ENCODE measurements at regions not wholly inside any gene's neighbourhood (a gene's known extent, or its start where the extent isn't known, plus 50 kb on each side); places are given as distances from the start of the nearest gene placed in this dataset.
"Not testable (repeated sequence)": the region's sequence is repeated elsewhere in the genome, so short reads cannot be mapped to it uniquely, and the experiment has no call there.

DNA sequence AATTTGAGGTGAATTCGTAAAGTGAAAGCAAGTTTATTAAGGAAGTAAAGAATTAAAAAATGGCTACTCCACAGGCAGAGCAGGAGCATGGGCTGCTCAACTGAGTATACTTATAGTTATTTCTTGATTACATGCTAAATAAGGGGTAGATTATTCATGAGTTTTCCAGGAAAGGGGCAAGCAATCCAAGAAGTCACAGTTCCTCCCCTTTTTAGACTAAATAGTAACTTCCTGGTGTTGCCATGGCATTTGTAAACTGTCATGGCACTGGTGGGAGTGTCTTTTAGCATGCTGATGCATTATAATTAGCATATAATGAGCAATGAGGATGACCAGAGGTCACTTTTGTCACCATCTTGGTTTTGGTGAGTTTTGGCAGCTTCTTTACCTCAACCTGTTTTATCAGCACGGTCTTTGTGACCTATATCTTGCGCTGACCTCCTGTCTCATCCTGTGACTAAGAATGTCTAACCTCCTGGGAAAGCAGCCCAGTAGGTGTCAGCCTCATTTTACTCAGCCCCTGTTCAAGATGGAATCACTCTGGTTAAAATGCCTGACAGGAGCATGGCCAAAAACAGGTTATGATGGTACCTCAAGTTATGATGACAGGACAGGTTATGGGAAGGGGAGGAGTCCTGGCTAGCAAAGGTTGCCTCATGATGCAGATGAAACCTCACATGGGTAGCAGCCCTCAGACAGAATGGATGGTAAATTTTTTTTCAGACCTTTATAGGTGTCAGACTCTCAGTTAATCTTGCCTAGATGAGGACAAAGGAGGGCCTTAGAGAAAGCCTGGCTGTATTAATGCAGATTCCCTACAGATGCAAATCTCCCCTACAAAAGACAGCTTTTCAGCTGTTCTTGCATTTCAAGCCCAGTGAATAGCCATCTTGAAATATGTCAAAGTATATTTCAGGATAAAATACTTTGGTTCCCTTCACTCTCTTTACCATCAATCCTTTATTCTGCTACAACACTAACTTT is 49.7 kb downstream of the SIPA1L2 start:
- no peak for DNase-seq (ENCODE audit: low spot score)

- no peak for DNase-seq (ENCODE audit: low spot score)
These were observed 50.5 kb downstream of the SIPA1L2 start for GRCh38 chr1:232579466-232579865.

DNA sequence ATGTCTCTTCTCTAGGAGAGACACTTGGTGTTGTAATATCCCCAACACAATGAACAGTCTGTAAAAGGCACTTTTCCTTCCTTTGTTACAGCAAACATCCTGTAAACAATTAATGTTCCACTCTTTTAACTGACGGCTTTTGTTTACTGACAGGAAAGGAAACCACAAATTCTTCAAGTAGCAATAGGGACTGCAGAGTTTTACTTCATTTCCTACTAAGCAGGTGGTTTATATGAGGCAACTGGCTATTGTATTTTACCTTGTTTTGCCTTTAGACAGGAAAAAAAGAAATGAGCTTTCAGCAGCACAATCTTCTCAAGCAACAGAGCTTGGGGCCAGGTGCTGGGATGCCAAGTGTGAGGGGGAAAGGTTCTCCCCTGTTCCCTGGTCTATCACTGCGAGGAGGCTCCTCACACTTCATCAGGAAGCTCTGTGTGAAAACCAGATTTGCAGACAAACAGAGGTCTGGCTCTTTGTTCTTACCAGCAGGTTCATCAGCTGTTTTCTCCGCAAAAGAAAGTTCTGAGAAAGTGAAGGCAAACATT is 51.2 kb downstream of the SIPA1L2 start:
- DNase-seq (ENCODE audit: low spot score), result no peak

DNA sequence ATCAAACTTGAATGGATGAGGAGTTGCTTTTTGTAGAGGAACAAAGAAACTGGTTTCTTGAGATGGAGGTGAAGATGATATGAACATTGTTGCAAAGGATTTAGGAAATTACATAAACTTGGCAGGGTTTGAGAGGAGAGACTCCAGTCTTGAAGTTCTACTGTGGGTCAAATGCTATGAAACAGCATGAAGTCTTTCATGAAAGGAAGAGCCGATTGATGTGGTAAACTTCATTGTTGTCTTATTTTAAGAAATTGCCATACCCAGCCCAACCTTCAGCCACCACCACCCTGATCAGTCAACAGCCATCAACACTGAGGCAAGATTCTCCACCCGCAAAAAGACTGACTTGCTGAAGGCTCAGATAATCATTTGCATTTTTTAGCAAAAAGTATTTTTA is 52.2 kb downstream of the SIPA1L2 start:
- no peak for DNase-seq (ENCODE audit: low spot score)

- DNase-seq (ENCODE audit: low spot score), result no peak
These were observed 53.4 kb downstream of the SIPA1L2 start for GRCh38 chr1:232576537-232576936.

DNA sequence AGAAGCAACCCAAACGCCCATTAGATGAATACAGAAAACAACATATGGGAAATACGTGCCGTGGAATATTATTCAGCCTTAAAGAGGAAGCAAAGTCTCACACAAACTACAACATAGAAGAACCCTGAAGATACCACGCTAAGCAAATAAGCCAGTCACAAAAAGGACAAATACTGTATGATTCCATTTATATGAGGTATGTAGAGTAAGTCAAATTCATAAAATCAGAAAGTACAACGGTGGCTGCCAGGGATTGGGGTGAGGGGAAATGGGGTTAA is 54.2 kb downstream of the SIPA1L2 start:
- no peak for DNase-seq (ENCODE audit: low spot score)

- no peak for DNase-seq (ENCODE audit: low spot score)
These were observed 54.8 kb downstream of the SIPA1L2 start for GRCh38 chr1:232574889-232575762.

- DNase-seq (ENCODE audit: low spot score), result no peak
These were observed 55.9 kb downstream of the SIPA1L2 start for GRCh38 chr1:232574077-232574476.

- DNase-seq (ENCODE audit: low spot score), result no peak
These were observed 58.4 kb downstream of the SIPA1L2 start for GRCh38 chr1:232571523-232571922.

GRCh38 chr1:232570007-232570406 is 59.9 kb downstream of the SIPA1L2 start:
- no peak for DNase-seq (ENCODE audit: low spot score)

GRCh38 chr1:232569554-232569921 is 60.4 kb downstream of the SIPA1L2 start:
- DNase-seq (ENCODE audit: low spot score), result not testable (repeated sequence)

DNA sequence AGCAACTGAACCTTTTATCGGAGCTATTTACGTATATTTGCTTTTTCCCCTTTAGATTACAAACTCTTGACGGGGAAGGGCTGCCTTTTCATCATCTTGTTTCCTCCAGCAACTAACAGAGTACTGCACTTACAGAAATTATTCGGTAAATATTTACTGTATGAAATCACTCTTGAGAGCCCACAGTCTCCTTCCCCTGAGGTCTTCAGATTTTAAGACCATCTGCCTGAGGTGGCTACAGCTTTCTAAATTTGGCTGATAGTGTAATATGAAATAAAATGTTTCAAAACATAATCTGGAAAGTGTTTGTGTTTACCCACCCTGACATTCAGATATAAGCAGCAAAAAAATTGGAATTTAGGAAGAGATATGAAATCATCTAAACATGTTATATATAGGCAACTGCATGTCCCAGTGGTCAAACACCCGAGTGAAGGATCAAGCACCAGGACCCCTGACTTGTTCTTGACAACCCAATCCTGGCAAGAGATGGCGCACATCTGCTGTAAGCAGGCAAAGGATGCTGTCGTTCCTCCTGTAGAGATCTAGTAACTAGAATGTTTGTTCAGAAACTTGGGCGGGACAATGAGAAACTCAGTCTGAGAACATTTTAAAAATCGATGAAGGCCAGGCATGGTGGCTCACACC is 60.9 kb downstream of the SIPA1L2 start:
- DNase-seq (ENCODE audit: low spot score), result no peak

- DNase-seq (ENCODE audit: low spot score), result no peak
These were observed 61.5 kb downstream of the SIPA1L2 start for GRCh38 chr1:232568331-232568852.

GRCh38 chr1:232566093-232566492 is 63.8 kb downstream of the SIPA1L2 start:
- DNase-seq (ENCODE audit: low spot score), result no peak

DNA sequence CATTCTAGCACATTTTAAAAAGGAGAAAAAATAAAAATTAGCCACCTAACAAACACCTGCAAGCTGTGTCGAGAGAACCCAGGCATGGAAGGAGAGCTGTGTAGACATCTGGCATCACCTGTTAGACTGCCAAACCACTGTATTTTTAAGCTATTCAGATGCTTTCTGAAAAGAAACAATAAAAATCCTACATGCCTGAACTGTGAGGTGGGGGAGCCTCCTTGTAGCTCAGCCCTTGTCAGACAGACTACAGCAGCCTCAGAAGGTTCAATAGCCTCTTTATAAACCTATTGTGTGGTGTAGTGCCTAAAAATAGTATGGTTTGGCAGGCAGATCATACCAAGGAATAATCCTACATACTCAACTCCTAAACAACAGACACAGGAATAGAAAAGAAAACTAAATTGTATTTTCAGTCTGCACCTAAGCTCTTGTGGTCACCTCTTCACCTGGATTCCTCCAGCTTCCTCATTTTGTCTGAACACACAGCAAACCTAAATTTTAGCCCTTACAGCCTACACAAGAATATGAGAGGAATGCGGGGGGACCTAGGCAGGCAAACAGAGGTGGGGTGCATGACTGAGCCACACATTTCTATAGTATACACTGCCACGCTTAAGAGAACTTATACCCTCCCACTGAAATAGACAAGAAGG is 67.0 kb downstream of the SIPA1L2 start:
- DNase-seq (ENCODE audit: low spot score), result no peak

DNA sequence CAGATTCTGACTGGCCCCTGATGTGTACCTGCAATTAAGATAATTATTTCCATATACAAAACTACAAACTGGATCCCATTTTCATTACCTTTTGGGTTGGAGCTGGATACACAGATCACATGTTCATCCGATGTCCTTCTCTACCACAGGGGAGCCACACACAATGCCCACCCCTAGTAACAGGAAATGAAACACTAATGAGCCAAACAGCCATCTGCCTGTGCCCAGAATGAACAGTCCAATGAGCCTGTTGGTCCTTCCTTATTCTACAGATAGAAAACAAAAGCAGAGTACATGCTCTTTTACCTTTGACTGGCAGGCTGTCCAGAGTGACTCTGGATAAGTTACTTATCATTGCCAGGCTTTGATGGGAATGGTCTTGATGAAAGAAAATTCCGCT is 68.6 kb downstream of the SIPA1L2 start:
- no peak for DNase-seq (ENCODE audit: low spot score)

GRCh38 chr1:232560940-232561339 is 69.0 kb downstream of the SIPA1L2 start:
- DNase-seq (ENCODE audit: low spot score), result no peak

GRCh38 chr1:232558954-232559353 is 71.0 kb downstream of the SIPA1L2 start:
- no peak for DNase-seq (ENCODE audit: low spot score)

DNA sequence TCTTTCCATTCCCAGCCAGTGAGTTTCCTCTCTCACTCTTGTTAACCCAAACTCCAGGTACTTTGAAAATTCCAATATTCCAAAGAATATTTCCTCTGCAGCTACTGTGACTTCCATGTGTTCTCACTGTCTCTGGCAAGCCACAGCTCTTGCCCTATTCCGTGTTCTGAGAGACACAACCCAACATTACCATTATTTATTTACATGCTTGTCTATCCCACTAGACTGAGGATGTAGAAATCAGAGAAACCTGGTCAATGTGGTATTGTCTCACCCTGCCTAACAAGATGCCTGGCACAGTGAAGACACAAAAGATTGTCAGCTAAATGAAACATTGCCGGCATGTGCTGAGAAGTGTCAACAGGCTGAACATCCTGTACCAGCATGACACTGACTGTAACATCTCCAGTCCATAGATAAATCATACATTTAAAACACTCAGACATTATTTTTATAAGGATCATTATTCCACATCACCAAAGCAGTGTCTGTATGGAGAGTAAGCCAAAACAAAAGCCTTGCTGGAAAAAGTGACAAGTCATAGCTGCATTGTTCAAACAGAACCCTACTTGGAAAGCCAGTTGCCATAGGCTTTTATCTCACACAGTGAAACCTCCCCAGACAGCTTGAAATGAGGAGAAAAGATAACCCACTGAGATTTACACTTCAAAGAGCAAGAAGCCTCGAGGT is 72.3 kb downstream of the SIPA1L2 start:
- DNase-seq (ENCODE audit: low spot score), result no peak

DNA sequence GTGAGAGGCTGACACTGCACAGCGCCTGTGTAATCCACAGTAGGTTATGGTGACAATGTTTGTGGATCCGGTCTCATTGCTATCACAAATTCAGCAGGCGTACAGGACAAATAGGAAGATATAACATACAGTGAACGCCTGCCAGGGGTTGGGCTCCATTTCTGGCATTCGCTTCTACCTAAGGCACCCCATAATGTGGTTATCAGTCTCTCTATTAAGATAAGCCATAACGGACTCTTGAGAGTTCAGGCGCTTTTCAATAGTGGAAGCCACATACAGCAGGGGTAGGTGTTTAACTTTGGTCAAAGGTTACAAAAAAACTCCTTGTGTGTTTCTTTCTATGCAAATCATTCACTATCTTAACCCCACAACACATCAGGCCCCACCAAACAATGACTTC is 72.8 kb downstream of the SIPA1L2 start:
- no peak for DNase-seq (ENCODE audit: low spot score)

DNA sequence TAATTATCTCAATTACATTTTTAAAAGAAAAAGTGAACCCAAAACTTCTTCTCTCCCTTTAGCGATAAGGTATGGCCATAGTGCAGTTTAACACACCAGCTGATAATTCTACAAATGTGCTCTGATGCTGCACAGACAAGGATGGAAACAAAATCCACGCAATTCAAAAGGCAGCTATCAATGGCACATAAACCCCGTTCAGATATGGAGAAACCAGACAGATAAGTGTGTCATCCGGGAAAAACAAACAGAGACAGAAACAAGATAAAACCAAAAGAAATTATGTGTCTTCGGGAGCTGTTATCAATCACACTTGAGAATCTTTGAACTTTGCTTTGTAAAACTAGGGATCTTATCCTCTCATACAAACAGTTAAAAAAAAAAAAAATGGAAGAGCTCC is 73.6 kb downstream of the SIPA1L2 start:
- no peak for DNase-seq (ENCODE audit: low spot score)

Data from HT-29 (cell line).